Breast epithelium (tissue), 3 donors: ENCODE measurements at regions not wholly inside any gene's neighbourhood (a gene's known extent, or its start where the extent isn't known, plus 50 kb on each side); places are given as distances from the start of the nearest gene placed in this dataset.

Experiments used
- POLR2A ChIP-seq: fragments of 450-650 bp; IDR thresholded peaks from one replicate; pipeline ENCODE4 v1.6.1; 2016; ENCODE audit warnings: antibody characterized with exemption, mild to moderate bottlenecking, moderate library complexity
- POLR2AphosphoS5 ChIP-seq, 3 donors: sonication (generic); formaldehyde crosslinking; IDR thresholded peaks; one replicate each; pipeline ENCODE4 v1.6.1; 2017; ENCODE audit warnings: antibody characterized with exemption in 3 of 3
- TF ChIP-seq, protein P1 (sequence below), 3 donors: fragments of 450-650 bp; IDR thresholded peaks; one replicate each; pipeline ENCODE4 v1.5.1; 2016 to 2017; ENCODE audit warnings: antibody characterized with exemption in 3 of 3, mild to moderate bottlenecking in 3 of 3, moderate library complexity in 3 of 3

DNA sequence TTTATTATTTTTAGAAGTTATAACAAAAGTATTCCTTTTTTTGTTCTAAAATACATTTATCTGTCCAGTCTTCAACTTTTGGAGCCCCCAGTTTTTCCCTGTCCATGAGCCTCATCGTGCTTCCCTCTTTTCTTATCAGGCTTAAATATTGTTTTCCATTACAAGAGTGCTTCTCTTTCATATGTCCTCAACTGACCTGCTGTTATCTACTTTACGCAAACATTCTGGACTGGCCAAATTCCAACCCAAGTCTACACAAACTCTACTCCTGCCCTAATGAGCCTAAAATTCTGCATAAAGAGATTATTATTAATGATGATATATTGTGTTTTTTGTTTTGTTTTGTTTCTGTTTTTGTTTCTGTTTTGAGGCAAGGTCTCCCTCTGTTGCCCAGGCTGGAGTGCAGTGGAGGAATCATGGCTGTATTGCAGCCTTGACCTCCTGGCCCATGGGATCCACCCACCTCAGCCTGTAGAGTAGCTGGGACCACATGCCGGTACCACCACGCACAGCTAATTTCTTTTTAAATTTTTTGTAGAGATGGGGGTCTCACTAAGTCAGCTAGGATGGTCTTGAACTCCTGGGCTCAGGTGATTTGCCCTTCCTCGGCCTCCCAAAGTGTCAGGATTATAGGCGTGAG, 318.8 kb upstream of the NEGR1 start:
- no peak for TF ChIP-seq POLR2AphosphoS5 (IDR thresholded peaks at IDR 0.05)
- TF ChIP-seq, protein P1, sequence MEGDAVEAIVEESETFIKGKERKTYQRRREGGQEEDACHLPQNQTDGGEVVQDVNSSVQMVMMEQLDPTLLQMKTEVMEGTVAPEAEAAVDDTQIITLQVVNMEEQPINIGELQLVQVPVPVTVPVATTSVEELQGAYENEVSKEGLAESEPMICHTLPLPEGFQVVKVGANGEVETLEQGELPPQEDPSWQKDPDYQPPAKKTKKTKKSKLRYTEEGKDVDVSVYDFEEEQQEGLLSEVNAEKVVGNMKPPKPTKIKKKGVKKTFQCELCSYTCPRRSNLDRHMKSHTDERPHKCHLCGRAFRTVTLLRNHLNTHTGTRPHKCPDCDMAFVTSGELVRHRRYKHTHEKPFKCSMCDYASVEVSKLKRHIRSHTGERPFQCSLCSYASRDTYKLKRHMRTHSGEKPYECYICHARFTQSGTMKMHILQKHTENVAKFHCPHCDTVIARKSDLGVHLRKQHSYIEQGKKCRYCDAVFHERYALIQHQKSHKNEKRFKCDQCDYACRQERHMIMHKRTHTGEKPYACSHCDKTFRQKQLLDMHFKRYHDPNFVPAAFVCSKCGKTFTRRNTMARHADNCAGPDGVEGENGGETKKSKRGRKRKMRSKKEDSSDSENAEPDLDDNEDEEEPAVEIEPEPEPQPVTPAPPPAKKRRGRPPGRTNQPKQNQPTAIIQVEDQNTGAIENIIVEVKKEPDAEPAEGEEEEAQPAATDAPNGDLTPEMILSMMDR (IDR thresholded peaks at IDR 0.05): no peak
- TF ChIP-seq POLR2A: no peak
